ENCODE measurements at regions not wholly inside any gene's neighbourhood (a gene's known extent, or its start where the extent isn't known, plus 50 kb on each side); places are given as distances from the start of the nearest gene placed in this dataset.
"Not testable (repeated sequence)": the region's sequence is repeated elsewhere in the genome, so short reads cannot be mapped to it uniquely, and the experiment has no call there.

DNA sequence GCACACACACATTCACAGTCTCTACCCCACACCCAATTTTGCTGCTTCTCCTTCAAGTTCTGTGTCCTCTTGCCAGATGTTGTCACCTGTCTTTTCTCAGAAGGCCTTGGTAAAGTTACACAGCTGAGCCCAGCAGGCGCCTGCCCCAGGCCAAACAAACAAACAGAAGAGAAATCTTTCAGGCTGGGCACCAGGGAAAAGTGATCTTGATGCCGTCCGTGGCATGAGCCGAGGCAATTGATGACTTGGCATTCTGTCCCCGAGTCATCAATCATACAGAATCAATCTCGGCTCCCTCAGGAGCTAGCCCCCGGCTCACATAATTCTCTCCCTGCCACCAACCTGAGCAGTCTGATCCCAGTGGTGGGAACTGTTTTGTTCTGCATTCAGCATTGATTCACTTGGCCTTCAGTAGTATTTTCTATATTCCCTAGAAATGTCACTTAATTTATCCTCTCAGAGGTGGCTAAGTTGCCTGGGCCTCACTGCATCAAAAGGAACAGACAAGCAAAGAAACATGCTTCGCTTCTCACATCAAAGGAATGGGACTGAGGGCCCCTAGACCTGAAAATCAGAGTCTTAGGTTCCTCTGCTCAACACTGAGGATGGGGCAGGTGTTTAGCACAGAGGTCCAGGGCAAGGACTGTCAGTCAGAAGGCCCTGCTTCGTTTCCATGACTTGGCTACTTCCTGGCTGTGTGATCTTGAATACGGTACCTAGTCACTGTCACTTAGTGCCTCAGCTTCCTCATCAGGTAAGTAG lies 278.8 kb upstream of the CELF4 start:
- no peak for DNase-seq (ENCODE audit: low spot score)

GRCh38 chr18:37838083-37838482 lies 272.5 kb upstream of the CELF4 start:
- DNase-seq (ENCODE audit: low spot score) = no peak

GRCh38 chr18:37836071-37836970 lies 270.7 kb upstream of the CELF4 start:
- no peak for DNase-seq (ENCODE audit: low spot score)

DNA sequence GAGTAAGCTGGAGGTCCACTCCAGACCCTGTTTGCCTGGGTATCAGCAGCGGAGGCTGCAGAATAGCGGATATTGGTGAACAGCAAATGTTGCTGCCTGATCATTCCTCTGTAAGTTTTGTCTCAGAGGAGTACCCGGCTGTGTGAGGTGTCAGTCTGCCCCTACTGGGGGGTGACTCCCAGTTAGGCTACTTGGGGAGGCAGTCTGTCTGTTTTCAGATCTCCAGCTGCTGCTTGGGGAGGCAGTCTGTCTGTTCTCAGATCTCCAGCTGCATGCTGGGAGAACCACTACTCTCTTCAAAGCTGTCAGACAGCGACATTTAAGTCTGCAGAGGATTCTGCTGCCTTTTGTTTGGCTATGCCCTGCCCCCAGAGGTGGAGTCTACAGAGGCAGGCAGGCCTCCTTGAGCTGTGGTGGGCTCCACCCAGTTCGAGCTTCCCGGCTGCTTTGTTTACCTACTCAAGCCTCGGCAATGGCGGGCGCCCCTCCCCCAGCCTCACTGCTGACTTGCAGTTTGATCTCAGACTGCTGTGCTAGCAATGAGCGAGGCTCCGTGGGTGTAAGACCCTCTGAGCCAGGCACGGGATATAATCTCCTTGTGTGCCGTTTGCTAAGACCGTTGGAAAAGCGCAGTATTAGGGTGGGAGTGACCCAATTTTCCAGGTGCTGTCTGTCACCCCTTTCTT lies 266.6 kb upstream of the CELF4 start:
- not testable (repeated sequence) for DNase-seq (ENCODE audit: low spot score)

DNA sequence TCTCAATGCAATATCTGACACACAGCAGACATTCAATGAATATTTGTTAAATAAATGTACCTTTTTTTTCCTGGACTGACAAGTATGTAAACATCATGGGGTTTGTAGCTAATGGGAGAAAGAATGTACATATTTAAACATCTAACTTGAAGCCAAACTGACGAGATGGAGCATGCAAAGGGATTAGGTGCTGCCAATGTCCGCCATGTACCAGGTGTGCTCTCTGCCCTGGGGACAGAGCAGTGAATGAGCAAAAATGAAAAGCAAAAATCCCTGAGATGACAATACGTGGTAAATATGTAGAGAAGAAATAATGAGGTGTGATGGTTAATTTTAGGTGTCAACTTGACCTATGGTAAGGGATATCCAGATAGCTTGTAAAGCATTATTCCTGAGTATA lies 247.4 kb upstream of the CELF4 start:
- DNase-seq (ENCODE audit: low spot score) = no peak

DNA sequence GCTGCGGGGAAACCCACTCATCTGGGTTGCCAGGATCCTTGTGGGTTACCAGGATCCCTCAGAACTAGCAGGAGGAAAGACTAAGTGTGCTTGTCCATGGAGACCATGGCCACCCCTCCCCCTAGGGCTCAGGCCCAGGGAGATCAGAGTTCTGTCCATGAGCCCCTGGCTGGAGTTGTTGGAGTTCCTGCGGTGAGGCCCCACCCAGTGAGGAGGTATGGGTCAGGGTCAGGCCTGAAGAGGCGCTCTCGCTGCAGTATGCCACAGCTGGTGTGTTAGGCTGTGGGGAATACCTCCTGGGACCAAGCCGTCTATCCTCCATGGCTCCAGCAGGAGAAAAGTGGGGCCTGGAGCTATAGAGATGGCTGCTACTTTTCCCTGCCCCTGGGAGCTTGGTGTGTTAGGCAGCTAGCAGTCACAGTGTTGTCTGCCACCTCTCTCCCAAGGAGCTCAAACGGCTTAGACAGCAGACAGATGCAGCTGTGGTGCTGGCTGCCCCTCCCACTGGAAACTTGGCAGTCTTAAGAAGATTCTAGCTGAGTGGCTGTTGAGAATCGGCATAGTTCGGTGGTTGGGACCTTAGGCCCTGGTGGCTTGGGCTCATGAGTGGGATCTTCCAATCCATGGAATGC lies 240.3 kb upstream of the CELF4 start:
- no peak for DNase-seq (ENCODE audit: low spot score)

DNA sequence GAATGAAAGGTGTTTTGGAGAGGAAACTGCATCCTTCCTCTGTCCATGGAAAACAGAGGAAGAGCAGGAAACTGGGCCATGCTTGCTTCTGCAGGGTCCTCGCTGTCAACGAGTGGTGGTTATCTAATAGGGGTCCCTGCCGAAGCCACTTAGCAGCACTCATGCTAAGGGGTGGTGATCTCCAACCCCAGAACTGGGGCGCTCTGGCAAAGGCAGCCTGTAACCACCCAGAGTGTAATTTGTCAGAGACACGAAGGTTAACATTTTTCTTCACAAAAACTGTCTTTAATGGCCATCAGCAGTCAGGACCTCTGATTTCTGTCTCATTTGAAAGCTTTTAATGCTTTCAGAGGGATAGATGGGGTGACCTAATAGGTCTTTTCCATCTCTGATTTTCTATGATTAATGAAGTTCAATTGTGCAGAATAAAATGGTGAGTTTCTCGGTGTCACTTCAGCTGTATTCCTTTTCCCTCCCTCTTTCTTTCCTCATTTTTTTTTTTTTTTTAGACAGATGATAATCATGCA lies 231.3 kb upstream of the CELF4 start:
- no peak for DNase-seq (ENCODE audit: low spot score)

GRCh38 chr18:37787452-37787851 lies 221.9 kb upstream of the CELF4 start:
- no peak for DNase-seq (ENCODE audit: low spot score)

GRCh38 chr18:37783771-37784170 lies 218.2 kb upstream of the CELF4 start:
- no peak for DNase-seq (ENCODE audit: low spot score)

DNA sequence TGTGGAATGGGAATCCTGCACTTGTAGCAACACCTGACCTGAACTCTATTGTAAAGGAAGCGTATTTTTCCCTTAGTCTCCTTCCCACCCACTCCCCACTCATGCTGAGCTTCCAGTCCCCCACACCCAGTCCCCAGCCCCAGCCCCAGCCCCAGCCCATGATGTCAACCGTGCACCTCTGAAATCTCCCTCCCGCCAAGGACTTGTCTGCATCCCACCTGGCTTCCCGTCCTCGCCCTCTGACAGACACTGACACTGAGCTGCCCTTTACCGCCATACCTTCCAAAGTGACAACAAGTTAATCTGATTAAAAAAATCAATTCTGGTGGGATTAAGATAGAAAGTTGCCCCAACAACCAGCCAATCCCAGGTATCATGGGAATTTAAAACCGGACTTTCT lies 213.6 kb upstream of the CELF4 start:
- no peak for DNase-seq (ENCODE audit: low spot score)

DNA sequence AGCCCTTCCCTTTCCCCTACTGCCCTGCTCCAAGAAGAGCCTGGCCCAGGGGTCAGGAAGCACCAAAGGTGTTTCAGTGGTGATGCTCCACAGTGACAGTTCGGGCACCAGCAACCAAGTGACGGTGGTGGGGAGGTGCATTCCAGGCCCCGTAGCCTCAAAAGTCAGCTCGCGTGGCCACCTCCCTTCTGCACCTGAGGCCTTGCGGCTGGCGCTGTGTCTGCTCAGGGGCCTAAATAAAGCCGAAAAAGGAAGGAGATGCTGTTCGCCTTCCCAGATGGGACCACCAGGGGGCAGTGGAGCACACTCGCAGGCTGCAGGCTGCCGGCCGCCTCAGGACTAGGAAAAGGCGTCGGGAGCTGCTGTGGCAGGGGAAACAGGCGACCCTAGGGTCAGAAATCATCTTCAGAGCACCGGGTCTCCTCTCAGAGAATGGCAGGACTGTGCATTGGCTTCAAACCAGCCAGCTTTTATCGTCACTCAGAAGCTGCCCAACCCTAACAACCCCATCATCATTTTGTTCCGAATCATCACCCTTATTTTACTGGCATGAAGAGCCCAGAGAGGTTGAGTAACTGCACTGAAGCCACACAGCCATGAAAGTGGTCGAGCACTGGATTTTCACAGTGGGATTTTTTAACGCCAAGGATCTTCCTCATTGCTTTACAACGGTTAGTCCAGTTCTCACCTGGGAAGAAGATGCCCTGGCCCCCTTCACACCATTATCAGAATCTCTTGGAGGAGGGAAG lies 213.0 kb upstream of the CELF4 start:
- peak; percentile 58 for DNase-seq (ENCODE audit: low spot score)

GRCh38 chr18:37769826-37770225 lies 204.2 kb upstream of the CELF4 start:
- no peak for DNase-seq (ENCODE audit: low spot score)

- DNase-seq (ENCODE audit: low spot score) = no peak
Measured at GRCh38 chr18:37764541-37765288, 199.1 kb upstream of the CELF4 start.

DNA sequence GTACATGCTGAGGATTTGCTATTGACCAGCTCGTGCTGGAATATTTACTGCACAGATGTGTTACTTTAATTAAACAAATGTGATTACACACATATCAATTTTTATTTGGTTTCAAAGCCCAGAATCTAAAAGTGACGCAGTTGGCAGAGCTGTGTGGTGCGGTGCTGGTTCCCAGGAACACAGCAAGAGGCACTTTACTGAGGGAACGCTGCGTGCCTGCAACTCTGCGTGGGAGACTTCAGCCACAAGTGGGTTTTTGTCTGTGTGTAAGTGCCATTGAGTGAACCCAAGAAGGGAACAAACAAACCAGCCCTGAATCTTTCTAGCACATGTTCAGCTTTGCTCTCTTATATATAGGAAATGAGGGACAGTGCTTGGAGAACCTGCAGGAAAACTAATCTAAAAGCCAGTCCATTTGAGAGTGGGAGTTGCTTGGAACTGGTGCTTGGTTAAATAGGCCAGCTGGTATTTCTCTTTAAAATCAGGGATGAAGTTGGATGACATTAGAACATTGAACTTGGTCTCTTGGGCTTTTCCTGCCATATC lies 196.6 kb upstream of the CELF4 start:
- no peak for DNase-seq (ENCODE audit: low spot score)

GRCh38 chr18:37754141-37754540 lies 188.5 kb upstream of the CELF4 start:
- no peak for DNase-seq (ENCODE audit: low spot score)

GRCh38 chr18:37742436-37742835 lies 176.8 kb upstream of the CELF4 start:
- DNase-seq (ENCODE audit: low spot score) = no peak

GRCh38 chr18:37741032-37741623 lies 175.5 kb upstream of the CELF4 start:
- DNase-seq (ENCODE audit: low spot score) = no peak

DNA sequence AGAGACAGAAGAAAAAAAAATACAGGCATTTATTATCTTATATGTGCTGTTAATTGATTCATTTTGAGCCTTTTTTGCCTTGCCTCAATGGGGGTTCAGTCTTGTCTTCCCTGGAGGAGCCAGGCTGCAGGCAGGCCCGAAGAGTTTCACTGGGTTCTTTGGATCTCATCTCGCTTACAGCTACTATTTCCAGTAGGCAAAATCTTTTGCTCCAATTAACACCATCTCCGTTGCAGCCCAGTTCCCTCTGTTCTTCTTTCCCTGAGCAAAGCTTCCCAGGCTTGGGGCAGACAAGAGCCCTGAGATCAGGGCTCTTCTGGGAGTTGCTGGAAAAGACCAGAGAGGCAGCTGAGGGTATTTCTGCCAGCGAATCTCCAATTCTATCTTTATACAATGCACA lies 168.8 kb upstream of the CELF4 start:
- DNase-seq (ENCODE audit: low spot score) = no peak

GRCh38 chr18:37729716-37730115 lies 164.1 kb upstream of the CELF4 start:
- no peak for DNase-seq (ENCODE audit: low spot score)

- no peak for DNase-seq (ENCODE audit: low spot score)
Measured at GRCh38 chr18:37724206-37724605, 158.6 kb upstream of the CELF4 start.
